Body of pancreas (tissue), 4 donors: ENCODE measurements at regions not wholly inside any gene's neighbourhood (a gene's known extent, or its start where the extent isn't known, plus 50 kb on each side); places are given as distances from the start of the nearest gene placed in this dataset.

Experiments used
- POLR2A ChIP-seq, 3 donors: fragments of 450-650 bp; IDR thresholded peaks; one replicate each; pipeline ENCODE4 v1.6.1; 2016; ENCODE audit warnings: antibody characterized with exemption in 3 of 3, mild to moderate bottlenecking in 2 of 3
- TF ChIP-seq, protein P1 (sequence below), 7 experiments: fragments of 450-650 bp in 4 of 7; fragments of 200-600 bp in 3 of 7; sonication (generic) in 3 of 7; IDR thresholded peaks; one replicate each; pipeline ENCODE4 v1.5.1; 2016 to 2019; ENCODE audit warnings: antibody characterized with exemption in 7 of 7

DNA sequence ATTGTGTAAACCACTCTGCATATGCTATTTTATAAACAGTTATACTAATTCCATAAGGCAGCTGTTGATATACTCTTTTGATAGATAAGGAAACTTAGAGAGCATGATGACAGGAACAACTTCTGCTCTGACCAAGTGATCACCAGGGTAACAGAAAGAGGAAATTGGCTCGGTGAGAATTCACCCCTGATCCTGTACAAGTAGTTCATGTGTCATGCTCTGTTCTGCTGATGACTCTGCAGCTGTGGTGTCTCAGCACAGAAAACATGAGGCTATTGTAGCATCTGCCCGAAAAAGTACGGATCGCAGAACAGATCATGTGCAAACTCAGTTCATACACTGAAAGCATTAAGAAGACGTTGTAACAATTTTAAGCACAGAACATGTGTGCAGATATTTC lies 345.0 kb downstream of the LRIG3 start:
- TF ChIP-seq, protein P1, sequence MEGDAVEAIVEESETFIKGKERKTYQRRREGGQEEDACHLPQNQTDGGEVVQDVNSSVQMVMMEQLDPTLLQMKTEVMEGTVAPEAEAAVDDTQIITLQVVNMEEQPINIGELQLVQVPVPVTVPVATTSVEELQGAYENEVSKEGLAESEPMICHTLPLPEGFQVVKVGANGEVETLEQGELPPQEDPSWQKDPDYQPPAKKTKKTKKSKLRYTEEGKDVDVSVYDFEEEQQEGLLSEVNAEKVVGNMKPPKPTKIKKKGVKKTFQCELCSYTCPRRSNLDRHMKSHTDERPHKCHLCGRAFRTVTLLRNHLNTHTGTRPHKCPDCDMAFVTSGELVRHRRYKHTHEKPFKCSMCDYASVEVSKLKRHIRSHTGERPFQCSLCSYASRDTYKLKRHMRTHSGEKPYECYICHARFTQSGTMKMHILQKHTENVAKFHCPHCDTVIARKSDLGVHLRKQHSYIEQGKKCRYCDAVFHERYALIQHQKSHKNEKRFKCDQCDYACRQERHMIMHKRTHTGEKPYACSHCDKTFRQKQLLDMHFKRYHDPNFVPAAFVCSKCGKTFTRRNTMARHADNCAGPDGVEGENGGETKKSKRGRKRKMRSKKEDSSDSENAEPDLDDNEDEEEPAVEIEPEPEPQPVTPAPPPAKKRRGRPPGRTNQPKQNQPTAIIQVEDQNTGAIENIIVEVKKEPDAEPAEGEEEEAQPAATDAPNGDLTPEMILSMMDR (IDR thresholded peaks at IDR 0.05) = no peak
- no peak for TF ChIP-seq POLR2A (IDR thresholded peaks at IDR 0.05)
